Endothelial cell of umbilical vein (primary cell): ENCODE measurements at regions not wholly inside any gene's neighbourhood (a gene's known extent, or its start where the extent isn't known, plus 50 kb on each side); places are given as distances from the start of the nearest gene placed in this dataset.

ENCODE experiments used
- BruUV-seq: library from RNA; stranded (reverse); fragments of 400-500 nt; replicated peaks from 2 replicates; lab custom pipeline; 2021; lab: Mats Ljungman, UMichigan
- CTCF ChIA-PET: fragments of 300-600, 350-600 bp; sonication (Branson Sonifier 250); formaldehyde crosslinking; loops from one replicate; lab custom pipeline; 2021; ENCODE audit warnings: antibody characterized with exemption, inconsistent platforms; lab: Charles Lee
- POLR2A ChIA-PET: fragments of 300-600, 350-600 bp; sonication (Branson Sonifier 250); formaldehyde crosslinking; loops from one replicate; lab custom pipeline; 2021; ENCODE audit warnings: antibody characterized with exemption, inconsistent platforms; lab: Charles Lee
- DNase-seq: peaks from one replicate; pipeline ENCODE4 v3.0.0-alpha.2; 2011; ENCODE audit warnings: low read depth, low spot score
- FAIRE-seq: peaks from 2 replicates; lab custom pipeline; 2011; peaks lifted over from hg19 to GRCh38; lab: Jason Lieb, UNC
- H2AFZ ChIP-seq: 2 replicates; pipeline ENCODE4 v1.6.0; 2012; ENCODE audit warnings: low read depth, low read length, control low read depth, inconsistent platforms
- H3K27ac ChIP-seq: 2 replicates; pipeline ENCODE4 v1.5.1; 2011; ENCODE audit warnings: low read depth, mild to moderate bottlenecking, control low read depth, low read length, moderate library complexity; ENCODE audit not compliant: insufficient read depth
- H3K27me3 ChIP-seq, 2 experiments: 2 replicates each; pipeline versions ENCODE4 v1.6.0 to v1.6.1; 2011; ENCODE audit warnings: low read length in 2 of 2, mixed read lengths in 1 of 2; ENCODE audit not compliant: control insufficient read depth in 2 of 2, insufficient read depth in 2 of 2
- H3K36me3 ChIP-seq, 2 experiments: 2 replicates in 1 of 2; 3 replicates in 1 of 2; pipeline ENCODE4 v1.5.1; 2011; ENCODE audit warnings: low read length in 2 of 2, mild to moderate bottlenecking in 1 of 2, moderate library complexity in 1 of 2; ENCODE audit not compliant: control insufficient read depth in 2 of 2, insufficient read depth in 2 of 2; ENCODE audit errors: extremely low read depth in 1 of 2
- H3K4me1 ChIP-seq: 3 replicates; pipeline ENCODE4 v1.5.1; 2011; ENCODE audit warnings: mild to moderate bottlenecking, low read length; ENCODE audit not compliant: control insufficient read depth, insufficient read depth; ENCODE audit errors: extremely low read depth
- H3K4me2 ChIP-seq: 2 replicates; pipeline ENCODE4 v1.6.1; 2011; ENCODE audit warnings: low read length, control low read depth, mixed read lengths; ENCODE audit not compliant: insufficient read depth
- H3K4me3 ChIP-seq, 3 experiments: fragments of 200-600 bp in 1 of 3; sonication (generic), shearing (Covaris generic) in 1 of 3; replicated peaks in 1 of 3; 2 replicates each; pipeline ENCODE4 v1.5.1; 2011 to 2016; ENCODE audit warnings: control low read depth in 3 of 3, low read length in 3 of 3, mild to moderate bottlenecking in 2 of 3, inconsistent platforms in 1 of 3, low read depth in 1 of 3, moderate library complexity in 1 of 3; ENCODE audit not compliant: insufficient read depth in 1 of 3
- H3K79me2 ChIP-seq: 2 replicates; pipeline ENCODE4 v1.6.0; 2012; ENCODE audit warnings: low read length, inconsistent platforms; ENCODE audit not compliant: control insufficient read depth, insufficient read depth
- H3K9ac ChIP-seq: replicated peaks from 2 replicates; pipeline ENCODE3; 2011; ENCODE audit warnings: low read length, control low read depth; ENCODE audit not compliant: insufficient read depth; ENCODE audit errors: extremely low read depth
- H3K9me1 ChIP-seq: replicated peaks from 3 replicates; pipeline ENCODE4 v1.6.0; 2011; ENCODE audit warnings: mild to moderate bottlenecking, low read length; ENCODE audit not compliant: control insufficient read depth, insufficient read depth; ENCODE audit errors: extremely low read depth
- H3K9me3 ChIP-seq: replicated peaks from 2 replicates; pipeline ENCODE4 v1.5.1; 2012; ENCODE audit warnings: low read length, inconsistent platforms; ENCODE audit not compliant: control insufficient read depth, insufficient read depth
- H4K20me1 ChIP-seq: replicated peaks from 2 replicates; pipeline ENCODE3; 2011; ENCODE audit warnings: mild to moderate bottlenecking, low read length; ENCODE audit not compliant: control insufficient read depth, insufficient read depth; ENCODE audit errors: extremely low read depth
- EZH2 ChIP-seq: IDR thresholded peaks from 2 replicates; pipeline ENCODE4 v1.6.1; 2012; ENCODE audit warnings: borderline replicate concordance, low read depth, mild to moderate bottlenecking, moderate library complexity, low read length, inconsistent platforms; ENCODE audit not compliant: severe bottlenecking
- FOS ChIP-seq: IDR thresholded peaks from 2 replicates; pipeline ENCODE4 v1.6.1; 2011; ENCODE audit warnings: mild to moderate bottlenecking, low read length, moderate library complexity, borderline replicate concordance; ENCODE audit not compliant: insufficient read depth
- GATA2 ChIP-seq: IDR thresholded peaks from 2 replicates; pipeline ENCODE4 v1.7.0; 2011; ENCODE audit warnings: low read depth, mild to moderate bottlenecking, moderate library complexity, mixed read lengths, low read length; ENCODE audit not compliant: insufficient read length, insufficient read depth
- JUN ChIP-seq: IDR thresholded peaks from 2 replicates; pipeline ENCODE4 v1.6.1; 2011; ENCODE audit warnings: borderline replicate concordance, low read depth; ENCODE audit not compliant: insufficient read length, insufficient read depth
- MYC ChIP-seq: IDR thresholded peaks from one replicate; pipeline ENCODE4 v1.6.1; 2011; ENCODE audit warnings: mild to moderate bottlenecking, low read depth, low read length
- POLR2A ChIP-seq: IDR thresholded peaks from 2 replicates; pipeline ENCODE4 v1.6.1; 2012; ENCODE audit warnings: low read depth, mild to moderate bottlenecking, control low read depth, low read length
- POLR2AphosphoS5 ChIP-seq: IDR thresholded peaks from 2 replicates; pipeline ENCODE4 v1.6.1; 2012; ENCODE audit warnings: low read depth, mild to moderate bottlenecking, control low read depth, low read length, moderate library complexity; ENCODE audit not compliant: insufficient read depth
- dilution Hi-C: fragments of 300-500 bp; cut with MboI; formaldehyde crosslinking; loops from one replicate; pipeline ENCODE4 v1.15.0; 2019; ENCODE audit warnings: low sequenced_read_pairs; ENCODE audit not compliant: extremely low pct_ligation_motif_present
- intact Hi-C: fragments of 100-400 bp; cut with micrococcal nuclease; formaldehyde crosslinking; loops from one replicate; pipeline ENCODE4 v1.10.0; 2022
- TF ChIP-seq, protein P1 (sequence below): IDR thresholded peaks from 2 replicates; pipeline ENCODE4 v1.6.1; 2011; ENCODE audit not compliant: insufficient read depth, insufficient read length
- TF ChIP-seq, protein P2 (sequence below), 2 donors: IDR thresholded peaks; 1 replicate in 1 of 2; 2 replicates in 1 of 2; pipeline ENCODE4 v1.5.1; 2011; ENCODE audit warnings: low read length in 2 of 2, mild to moderate bottlenecking in 2 of 2, moderate library complexity in 2 of 2, control low read depth in 1 of 2, inconsistent platforms in 1 of 2, low read depth in 1 of 2; ENCODE audit not compliant: insufficient read depth in 1 of 2; ENCODE audit errors: extremely low read depth in 1 of 2

DNA sequence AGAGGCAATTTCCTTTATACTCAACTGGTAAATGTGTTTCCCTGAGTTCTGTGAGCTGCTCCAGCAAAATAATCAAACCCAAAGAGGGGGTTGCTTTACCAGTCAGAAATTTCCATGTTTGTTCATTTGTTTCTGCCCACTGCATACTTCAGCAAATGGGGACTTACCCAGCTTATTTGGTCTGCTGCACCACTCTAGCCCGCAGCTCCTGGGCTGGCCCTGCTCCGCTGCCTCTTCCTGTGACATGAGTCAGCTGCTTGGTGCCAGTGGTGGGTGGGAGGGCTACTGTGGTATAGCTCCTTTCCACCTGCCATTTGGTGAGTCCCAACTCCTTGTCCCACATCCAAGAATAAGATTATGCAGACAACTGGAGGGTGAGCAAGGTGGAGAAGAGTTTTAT lies 644.2 kb downstream of the MCTP2 start:
- POLR2A ChIA-PET, result no interaction called here
- H4K20me1 ChIP-seq, result no peaks in the 10 kb centered on the region
- no peak for DNase-seq
- H3K9me1 ChIP-seq, result no peaks in the 10 kb centered on the region
- BruUV-seq, result no TSS peak
- no peaks in the 10 kb centered on the region for H3K27me3 ChIP-seq
- CTCF ChIA-PET, result interaction anchor here (0.8 kb wide), 1 partner anchor 11 kb away, joined by 4 read pairs; no protein-coding TSS in a partner anchor
- H3K9ac ChIP-seq, result no peak overlapping the region
- H3K4me3 ChIP-seq, result no peak overlapping the region
- H3K79me2 ChIP-seq, result no peaks in the 10 kb centered on the region
- H3K36me3 ChIP-seq, result no peaks in the 10 kb centered on the region
- H3K27ac ChIP-seq, result no peak overlapping the region
- intact Hi-C loops (no loop called here), dilution Hi-C loops (no loop called here)
- H3K4me2 ChIP-seq, result no peak overlapping the region
- TF ChIP-seq GATA2 (no peak), JUN (no peak), POLR2A (no peak), POLR2AphosphoS5 (no peak), MYC (no peak), FOS (no peak), EZH2 (no peak)
- TF ChIP-seq, protein P1, sequence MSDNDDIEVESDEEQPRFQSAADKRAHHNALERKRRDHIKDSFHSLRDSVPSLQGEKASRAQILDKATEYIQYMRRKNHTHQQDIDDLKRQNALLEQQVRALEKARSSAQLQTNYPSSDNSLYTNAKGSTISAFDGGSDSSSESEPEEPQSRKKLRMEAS, result no peak
- TF ChIP-seq, protein P2, sequence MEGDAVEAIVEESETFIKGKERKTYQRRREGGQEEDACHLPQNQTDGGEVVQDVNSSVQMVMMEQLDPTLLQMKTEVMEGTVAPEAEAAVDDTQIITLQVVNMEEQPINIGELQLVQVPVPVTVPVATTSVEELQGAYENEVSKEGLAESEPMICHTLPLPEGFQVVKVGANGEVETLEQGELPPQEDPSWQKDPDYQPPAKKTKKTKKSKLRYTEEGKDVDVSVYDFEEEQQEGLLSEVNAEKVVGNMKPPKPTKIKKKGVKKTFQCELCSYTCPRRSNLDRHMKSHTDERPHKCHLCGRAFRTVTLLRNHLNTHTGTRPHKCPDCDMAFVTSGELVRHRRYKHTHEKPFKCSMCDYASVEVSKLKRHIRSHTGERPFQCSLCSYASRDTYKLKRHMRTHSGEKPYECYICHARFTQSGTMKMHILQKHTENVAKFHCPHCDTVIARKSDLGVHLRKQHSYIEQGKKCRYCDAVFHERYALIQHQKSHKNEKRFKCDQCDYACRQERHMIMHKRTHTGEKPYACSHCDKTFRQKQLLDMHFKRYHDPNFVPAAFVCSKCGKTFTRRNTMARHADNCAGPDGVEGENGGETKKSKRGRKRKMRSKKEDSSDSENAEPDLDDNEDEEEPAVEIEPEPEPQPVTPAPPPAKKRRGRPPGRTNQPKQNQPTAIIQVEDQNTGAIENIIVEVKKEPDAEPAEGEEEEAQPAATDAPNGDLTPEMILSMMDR (IDR thresholded peaks at IDR 0.05; ENCODE audit: extremely low read depth in 1 of 2, insufficient read depth in 1 of 2, low read depth in 1 of 2, low read length in 2 of 2), result no peak
- no peak overlapping the region for H2AFZ ChIP-seq
- FAIRE-seq, result no peak
- no peaks in the 10 kb centered on the region for H3K9me3 ChIP-seq
- H3K4me1 ChIP-seq, result no peaks in the 10 kb centered on the region
